ENCODE measurements at regions not wholly inside any gene's neighbourhood (a gene's known extent, or its start where the extent isn't known, plus 50 kb on each side); places are given as distances from the start of the nearest gene placed in this dataset.

DNA sequence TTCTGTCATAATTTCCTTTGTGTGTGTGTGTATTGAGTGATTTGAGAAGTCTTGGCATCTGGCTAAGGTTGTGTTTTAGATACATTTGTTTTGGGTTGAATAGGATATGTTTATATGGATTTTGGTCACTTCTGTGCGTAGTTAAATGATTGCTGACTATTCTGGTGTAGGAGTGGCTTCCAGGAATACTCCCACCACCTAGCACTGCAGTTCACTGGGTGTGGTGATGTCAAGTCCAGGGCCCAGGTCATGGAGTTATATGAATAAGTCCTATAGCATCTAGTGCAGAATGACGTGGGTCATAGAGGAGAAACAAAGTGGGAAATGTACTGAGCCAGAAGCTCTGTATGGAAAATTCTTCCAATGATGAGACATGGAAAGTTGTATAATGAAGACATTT lies 465.4 kb upstream of the CCL2 start:
- DNase-seq = no peak

- DNase-seq = no peak
These were observed 457.9 kb upstream of the CCL2 start for GRCh38 chr17:33797181-33797580.

DNA sequence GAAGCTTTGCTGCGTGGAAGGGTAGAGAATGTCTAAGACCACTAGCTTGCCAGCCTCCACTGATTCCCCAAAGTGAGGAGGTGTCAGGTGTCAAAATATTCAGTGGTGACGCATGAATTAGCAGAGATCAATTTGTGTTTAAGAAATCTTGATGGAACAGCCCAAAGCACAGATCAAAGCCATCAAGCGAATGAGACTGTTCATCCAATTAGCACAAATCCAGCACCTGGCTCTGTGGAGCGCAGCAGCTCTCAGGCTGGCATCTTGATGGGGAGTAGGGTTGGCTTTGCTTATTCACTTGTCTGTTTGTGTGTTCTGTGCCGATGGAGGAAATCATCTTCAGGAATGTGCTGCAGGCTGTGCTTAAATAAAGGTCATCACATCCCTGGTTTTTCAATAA lies 456.8 kb upstream of the CCL2 start:
- no peak for DNase-seq

DNA sequence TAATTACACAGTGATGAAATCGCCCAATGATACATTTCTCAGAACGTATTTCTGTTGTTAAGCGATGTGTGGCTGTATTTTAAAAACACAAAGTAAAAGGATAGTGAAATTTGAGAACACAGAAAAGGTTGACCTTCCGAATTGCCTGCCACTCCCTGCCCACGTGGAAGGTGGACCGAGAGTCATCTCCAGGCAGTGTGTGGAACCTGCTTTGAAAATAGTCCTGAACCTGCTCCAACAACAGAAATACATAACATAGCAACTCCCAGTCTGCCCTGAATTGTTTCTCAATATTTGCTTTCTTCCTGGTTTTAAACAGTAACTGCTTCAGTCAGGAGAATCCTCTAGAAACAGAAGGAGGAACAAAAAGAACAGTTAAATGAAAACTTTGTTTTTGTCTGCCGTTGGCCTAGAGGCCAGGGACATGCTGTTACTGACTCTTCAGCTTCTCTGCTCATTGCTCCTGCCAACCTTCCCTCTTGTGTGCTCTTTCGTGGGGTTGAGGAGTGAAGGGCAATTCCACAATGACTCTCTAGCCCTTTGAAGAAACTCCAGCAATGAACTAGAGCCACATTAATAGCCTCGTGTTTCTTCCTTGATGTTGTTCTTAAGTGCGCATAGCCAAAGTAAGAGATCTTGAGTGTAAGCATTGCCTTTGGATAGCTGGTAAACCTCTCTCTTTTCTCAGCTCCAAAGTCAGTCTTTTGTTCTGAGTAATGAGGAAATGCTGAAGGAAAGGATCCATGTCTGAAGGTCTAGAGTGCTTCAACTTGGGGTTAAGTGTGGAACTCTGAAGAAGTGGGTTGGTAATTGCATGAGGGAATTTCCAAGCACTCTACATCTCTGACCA lies 452.5 kb upstream of the CCL2 start:
- DNase-seq = no peak

- no peak for DNase-seq
These were observed 451.8 kb upstream of the CCL2 start for GRCh38 chr17:33803199-33803685.

GRCh38 chr17:33803686-33804085 lies 451.4 kb upstream of the CCL2 start:
- no peak for DNase-seq

GRCh38 chr17:33804401-33804800 lies 450.7 kb upstream of the CCL2 start:
- DNase-seq = no peak

- no peak for DNase-seq
These were observed 448.5 kb upstream of the CCL2 start for GRCh38 chr17:33806631-33807030.

DNA sequence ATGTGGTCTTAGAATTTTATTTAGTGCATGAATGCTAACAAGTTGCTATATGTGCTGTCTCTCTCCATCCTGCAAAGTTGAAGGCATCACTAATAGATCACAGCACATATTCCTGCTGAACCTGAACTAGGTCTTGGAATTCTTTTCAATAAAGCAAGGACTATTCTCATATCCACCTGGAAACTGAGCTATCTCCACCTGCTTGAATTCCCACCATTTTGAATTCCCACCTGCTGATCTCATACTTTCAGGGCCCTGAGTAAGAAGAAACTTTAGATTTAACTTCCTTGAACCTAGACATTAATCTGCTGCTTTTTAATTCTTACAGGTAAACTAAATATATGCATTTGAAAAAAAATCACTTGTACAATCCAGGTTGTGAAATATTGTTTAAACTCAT lies 445.3 kb upstream of the CCL2 start:
- DNase-seq = no peak

DNA sequence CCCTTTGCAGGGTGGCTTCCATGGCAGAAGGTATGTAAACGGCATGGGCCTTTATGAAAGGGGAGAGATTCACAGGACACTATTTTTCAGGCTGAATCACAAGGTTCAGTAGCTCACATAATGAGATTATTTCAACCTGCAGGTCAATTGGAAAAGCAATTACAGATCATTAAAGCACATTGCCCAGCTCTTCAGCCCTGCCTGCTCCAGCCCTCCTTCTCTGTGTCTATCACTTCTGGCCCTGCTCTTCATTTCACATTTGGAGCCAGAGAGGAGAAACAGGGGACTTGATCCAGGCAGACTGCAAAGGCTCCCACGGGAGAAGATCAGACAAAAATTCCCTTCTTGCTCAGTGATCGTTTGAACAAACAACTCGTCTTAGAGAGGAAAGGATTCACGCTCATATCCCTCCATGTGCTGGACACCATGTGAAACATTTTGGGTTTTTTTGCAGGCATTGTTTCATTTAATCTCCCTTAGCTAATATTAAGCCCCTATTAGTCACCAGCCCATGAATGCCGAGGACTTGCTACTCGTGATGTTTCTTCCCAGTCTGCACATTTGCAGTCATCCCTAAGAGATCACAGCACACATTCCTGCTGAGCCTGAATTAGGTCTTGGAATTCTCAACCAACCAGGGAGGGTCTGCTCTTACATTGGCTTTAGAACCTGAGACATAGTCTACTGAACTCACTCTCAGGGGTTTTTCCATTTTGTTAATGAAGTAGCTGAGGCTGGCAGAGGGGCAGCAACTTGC lies 443.9 kb upstream of the CCL2 start:
- DNase-seq = no peak

DNA sequence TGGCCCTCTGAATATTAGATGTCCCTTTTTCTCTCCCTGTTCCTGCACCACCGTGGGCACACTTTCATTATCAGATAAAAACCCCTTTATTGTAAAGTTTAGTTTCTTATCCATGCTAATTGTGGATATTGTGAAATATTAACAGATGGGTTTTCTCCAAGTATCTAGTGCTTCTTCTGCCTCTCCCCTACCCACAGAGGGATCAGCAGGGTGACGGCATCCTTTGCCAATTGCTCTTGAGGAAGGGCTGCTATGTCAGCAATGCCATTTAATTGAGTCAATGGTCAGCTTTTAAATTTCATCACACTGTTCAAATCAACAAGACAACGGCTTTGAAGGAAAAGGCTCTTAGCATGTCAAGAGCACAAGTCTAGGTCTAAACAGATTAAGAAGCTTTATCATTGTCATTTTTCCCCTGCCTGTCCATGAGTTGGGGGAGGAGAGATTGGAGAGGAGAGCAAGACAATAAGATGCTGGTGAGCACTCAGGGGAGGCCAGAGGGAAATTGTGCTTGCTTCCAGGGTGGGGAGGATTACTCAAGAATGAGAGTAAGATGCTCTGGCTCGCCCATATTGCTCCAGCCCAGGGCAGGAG lies 443.0 kb upstream of the CCL2 start:
- DNase-seq = no peak

GRCh38 chr17:33814852-33815251 lies 440.2 kb upstream of the CCL2 start:
- no peak for DNase-seq

DNA sequence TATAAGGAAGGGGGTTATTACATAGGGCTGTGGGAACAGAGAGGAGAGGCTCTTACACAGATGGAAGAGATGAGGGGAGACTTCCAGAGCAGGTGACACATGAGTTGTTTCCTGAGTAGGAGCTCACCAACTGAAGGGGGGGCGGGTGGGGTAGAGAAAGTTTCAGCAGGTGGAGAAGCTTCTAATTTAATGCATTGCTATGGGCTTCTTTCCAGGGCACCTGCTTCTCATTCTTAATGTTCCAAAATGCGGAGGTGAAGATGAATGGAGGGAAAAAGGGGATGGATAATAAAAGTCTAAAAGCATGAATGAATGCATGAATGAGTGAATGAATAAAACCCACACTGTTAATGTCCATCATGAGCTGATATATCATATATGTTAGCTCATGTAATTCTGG lies 439.0 kb upstream of the CCL2 start:
- no peak for DNase-seq

DNA sequence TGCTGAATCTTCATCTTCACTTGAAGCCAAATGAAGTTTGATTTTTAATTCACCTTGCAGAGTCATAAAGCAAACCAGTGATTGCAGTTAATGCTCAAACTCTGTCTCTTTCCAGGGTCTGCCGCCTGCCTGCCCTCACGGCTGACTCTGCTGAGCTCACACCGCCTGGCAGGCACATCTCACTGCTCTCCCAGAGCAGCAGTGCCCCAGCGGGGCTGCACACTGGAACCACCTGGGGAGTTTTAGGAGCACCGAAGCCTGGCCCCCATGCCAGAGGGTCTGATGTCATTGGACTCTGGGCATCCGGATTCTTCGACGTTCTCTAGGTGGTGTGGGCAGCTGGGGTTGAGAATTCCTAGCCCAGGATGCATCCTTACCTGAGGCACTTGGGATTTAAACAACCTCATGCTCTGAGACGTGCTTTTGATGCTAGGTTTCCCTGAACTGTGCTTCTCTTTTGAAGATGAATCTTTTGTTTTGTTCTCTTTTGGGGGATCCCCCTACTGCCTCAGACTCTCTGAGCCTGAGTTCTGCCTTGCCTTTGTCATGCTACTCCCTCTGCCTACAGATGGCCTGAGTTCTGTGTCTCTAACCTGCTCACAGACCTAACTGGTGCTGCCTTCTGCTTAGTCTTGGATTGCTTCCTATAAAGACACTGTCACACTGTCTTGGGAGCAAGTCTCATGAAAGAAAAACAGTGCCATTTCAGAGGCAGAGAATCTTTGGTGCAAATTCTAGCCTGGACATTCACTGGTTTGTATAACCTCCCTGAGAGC lies 438.1 kb upstream of the CCL2 start:
- no peak for DNase-seq

DNA sequence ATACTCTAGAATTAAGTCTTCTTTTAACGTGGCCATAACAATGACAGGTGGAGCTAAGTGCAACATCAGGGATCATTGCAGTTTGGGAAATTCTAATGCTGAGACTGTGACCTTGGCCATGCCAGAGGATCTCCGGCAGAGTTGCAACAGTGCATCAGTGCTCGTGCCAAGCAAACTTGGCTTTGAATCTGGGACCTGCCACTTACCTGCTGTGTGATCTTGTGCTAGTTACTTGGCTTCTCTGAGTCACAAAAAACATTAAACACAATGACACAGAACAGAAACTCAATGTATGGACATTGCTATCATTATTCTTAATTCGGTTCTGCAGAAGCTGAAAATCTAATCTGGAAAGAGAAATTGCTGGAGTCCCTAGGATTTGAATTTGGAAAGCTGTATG lies 435.5 kb upstream of the CCL2 start:
- no peak for DNase-seq

DNA sequence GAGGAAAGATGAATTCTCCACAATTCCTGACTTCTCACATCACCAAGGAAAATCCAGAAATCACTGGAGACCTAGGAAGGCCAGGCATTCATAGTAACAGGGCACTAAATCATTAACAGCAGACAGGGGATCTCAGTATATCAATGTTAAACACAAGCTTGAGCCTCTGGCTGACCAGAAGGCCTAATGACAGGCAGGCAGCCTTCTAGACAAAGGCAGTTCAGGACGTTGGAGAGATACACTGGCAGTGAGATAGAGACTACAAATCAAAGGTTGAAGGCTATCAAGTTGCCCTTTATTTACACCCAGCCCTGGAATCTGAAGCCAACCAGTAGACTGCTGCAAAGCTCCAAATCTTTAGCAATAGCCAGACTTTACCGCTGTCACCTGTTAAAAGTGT lies 422.8 kb upstream of the CCL2 start:
- DNase-seq = no peak

DNA sequence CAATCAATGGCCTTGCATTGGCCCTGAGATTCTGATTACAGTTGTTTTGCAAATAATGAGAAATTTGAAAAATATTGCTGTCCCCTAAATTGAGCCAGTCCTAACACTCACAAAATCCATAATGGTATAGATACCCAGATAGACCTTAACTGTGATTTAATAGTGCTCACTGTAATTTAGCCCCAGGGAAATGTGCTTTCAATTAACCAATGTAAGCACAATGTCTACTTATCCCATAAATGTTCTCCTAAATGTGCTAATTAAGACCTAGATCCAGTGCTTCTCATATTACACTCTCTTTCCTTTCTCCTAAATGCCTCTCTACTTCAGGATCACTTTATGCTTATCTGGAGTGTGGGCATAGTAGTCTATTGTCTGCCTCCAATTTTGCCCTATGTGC lies 417.8 kb upstream of the CCL2 start:
- no peak for DNase-seq

- DNase-seq = no peak
These were observed 416.8 kb upstream of the CCL2 start for GRCh38 chr17:33838281-33838680.

DNA sequence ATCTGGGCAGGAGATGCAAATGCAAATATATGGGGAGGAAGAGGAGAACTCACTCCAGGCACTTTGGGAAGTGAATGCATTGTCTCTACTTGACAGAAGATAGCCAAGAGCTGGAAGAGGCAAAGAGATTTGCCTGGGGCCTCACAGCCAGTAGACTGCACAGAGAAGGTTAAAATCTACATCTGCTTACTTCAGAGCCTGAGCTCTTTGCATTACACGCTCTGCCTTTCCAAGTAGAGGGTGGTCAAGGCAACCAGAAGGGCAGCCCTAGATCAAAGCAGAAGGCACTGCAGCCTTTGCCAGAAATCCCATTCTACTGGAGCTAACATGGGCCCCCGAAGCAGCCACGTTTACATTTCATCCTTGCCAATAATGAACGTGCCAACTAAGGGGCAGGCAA lies 407.2 kb upstream of the CCL2 start:
- no peak for DNase-seq

DNA sequence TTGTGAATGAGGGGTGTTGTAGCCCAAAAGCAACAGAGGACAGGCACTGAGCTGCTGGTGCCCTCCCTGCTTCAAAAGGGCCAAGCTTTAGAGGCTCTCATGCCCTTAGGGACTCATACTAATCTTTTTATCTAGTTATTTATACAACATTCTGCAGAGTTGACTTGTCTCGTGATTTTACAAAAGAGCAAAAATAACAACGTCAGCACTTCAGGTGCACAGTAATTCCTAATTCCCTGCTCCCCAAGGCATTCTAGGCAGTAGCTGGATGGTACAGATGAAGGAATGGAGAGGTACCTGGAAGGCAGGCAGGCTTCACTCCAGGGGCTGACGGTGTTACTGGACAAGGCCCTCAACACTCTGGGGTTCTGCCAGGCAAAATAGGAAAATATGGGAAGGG lies 406.7 kb upstream of the CCL2 start:
- DNase-seq = no peak

DNA sequence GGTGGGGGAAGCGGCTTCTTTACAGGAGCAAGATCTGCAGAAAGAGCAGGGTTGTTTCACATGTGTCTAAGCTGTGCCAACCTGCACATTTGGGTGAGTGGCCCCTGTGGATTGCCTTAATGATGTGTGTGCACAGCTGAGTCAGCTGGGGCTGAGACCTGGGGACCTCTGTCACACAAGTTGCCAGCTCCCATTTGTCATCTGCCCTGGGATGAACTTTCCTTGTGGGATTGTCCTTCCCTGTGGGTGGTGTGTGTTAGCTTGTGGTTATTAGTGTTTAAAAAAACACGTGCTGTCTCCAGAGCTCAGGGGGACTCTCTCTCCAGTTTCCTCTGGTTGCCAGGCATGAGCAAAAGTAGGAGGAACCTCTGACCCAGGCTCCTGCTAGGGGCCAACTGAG lies 400.5 kb upstream of the CCL2 start:
- DNase-seq = no peak

- DNase-seq = no peak
These were observed 397.0 kb upstream of the CCL2 start for GRCh38 chr17:33858121-33858520.

DNA sequence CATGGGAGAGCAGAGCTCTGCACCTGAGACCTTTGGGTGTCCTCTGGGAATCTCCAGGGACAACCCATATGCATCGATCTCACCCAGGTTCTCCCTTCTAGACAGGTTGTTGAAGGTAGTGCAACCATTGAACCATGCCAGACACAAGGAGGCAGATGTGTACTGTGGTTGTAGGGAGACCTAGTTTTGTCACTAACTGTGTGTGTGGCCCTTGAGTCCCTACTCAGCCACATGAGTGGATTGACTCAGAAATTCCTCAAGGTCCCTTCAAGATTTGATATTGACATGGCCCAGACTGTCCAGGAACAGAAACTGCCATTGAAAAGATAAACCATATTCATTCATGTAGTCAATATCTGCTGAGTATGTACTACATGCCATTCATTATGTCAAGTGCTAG lies 396.4 kb upstream of the CCL2 start:
- DNase-seq = no peak

All from activated T-cell treated with anti-CD3 and anti-CD28 coated beads, Interleukin-2, amount 50 U/mL, for 1 hour (primary cell).